Kidney (tissue), 13 donors: ENCODE measurements at regions not wholly inside any gene's neighbourhood (a gene's known extent, or its start where the extent isn't known, plus 50 kb on each side); places are given as distances from the start of the nearest gene placed in this dataset.

ENCODE experiments used
- DNase-seq, 5 donors: peaks; one replicate each; pipeline ENCODE4 v3.0.0-alpha.2; 2013 to 2020
- FAIRE-seq: peaks from 2 replicates; lab custom pipeline; 2012; peaks lifted over from hg19 to GRCh38; lab: Jason Lieb, UNC
- H3K27ac ChIP-seq, 2 donors: one replicate each; pipeline ENCODE4 v1.7.0; 2013; ENCODE audit warnings: low read depth in 2 of 2, low read length in 2 of 2, inconsistent platforms in 1 of 2
- H3K27me3 ChIP-seq: one replicate; pipeline ENCODE4 v1.7.1; 2013; ENCODE audit warnings: low read length, inconsistent platforms; ENCODE audit not compliant: control insufficient read depth, insufficient read depth
- H3K36me3 ChIP-seq, 3 donors: one replicate each; pipeline versions ENCODE4 v1.7.0 to v1.7.1; 2013; ENCODE audit warnings: low read length in 3 of 3, control low read depth in 1 of 3, inconsistent platforms in 1 of 3; ENCODE audit not compliant: insufficient read depth in 3 of 3, control insufficient read depth in 2 of 3
- H3K4me1 ChIP-seq, 3 donors: one replicate each; pipeline versions ENCODE4 v1.7.0 to v1.7.1; 2013; ENCODE audit warnings: low read length in 3 of 3, inconsistent platforms in 1 of 3, low read depth in 1 of 3; ENCODE audit not compliant: control insufficient read depth in 2 of 3, insufficient read depth in 2 of 3
- H3K4me3 ChIP-seq, 3 donors: one replicate each; pipeline versions ENCODE4 v1.7.0 to v1.8.1; 2013; ENCODE audit warnings: low read length in 3 of 3, control low read depth in 1 of 3, inconsistent platforms in 1 of 3
- H3K9ac ChIP-seq, 3 donors: one replicate each; pipeline versions ENCODE4 v1.7.0 to v1.7.1; 2013; ENCODE audit warnings: low read length in 3 of 3, control low read depth in 1 of 3, inconsistent platforms in 1 of 3
- H3K9me3 ChIP-seq, 3 donors: one replicate each; pipeline versions ENCODE4 v1.7.0 to v1.7.1; 2013; ENCODE audit warnings: low read length in 3 of 3, control low read depth in 1 of 3, inconsistent platforms in 1 of 3; ENCODE audit not compliant: control insufficient read depth in 2 of 3, insufficient read depth in 1 of 3
- intact Hi-C: fragments of 100-400 bp; cut with DNase I; formaldehyde crosslinking; loops from one replicate; pipeline ENCODE4 v1.11.1; 2022
- TF ChIP-seq, protein P1 (sequence below): IDR thresholded peaks from 3 replicates; pipeline ENCODE4 v1.5.1; 2012; ENCODE audit warnings: mild to moderate bottlenecking, moderate library complexity, borderline replicate concordance; ENCODE audit not compliant: insufficient read depth; ENCODE audit errors: extremely low read depth
- donor health status: control.
- donor health status: control.
- donor health status: control.
- donor health status: control.
- donor health status: control.
- donor health status: DM: yes; HTN: yes; CAD: no.
- donor health status: Normal renal cell carcinoma (clear cell type).

GRCh38 chr2:216792222-216793021, 67.4 kb downstream of the TNP1 start:
- H3K9me3 ChIP-seq: no peaks in the 10 kb centered on the region
- H3K36me3 ChIP-seq: no peaks in the 10 kb centered on the region
- FAIRE-seq (no peak), DNase-seq (peak; percentile 44 to 91 (median 46))
- no peak overlapping the region for H3K4me3 ChIP-seq
- no peak overlapping the region for H3K27ac ChIP-seq
- TF ChIP-seq, protein P1, sequence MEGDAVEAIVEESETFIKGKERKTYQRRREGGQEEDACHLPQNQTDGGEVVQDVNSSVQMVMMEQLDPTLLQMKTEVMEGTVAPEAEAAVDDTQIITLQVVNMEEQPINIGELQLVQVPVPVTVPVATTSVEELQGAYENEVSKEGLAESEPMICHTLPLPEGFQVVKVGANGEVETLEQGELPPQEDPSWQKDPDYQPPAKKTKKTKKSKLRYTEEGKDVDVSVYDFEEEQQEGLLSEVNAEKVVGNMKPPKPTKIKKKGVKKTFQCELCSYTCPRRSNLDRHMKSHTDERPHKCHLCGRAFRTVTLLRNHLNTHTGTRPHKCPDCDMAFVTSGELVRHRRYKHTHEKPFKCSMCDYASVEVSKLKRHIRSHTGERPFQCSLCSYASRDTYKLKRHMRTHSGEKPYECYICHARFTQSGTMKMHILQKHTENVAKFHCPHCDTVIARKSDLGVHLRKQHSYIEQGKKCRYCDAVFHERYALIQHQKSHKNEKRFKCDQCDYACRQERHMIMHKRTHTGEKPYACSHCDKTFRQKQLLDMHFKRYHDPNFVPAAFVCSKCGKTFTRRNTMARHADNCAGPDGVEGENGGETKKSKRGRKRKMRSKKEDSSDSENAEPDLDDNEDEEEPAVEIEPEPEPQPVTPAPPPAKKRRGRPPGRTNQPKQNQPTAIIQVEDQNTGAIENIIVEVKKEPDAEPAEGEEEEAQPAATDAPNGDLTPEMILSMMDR: no peak
- no peak overlapping the region for H3K9ac ChIP-seq
- intact Hi-C loops: no loop called here
- no peaks in the 10 kb centered on the region for H3K4me1 ChIP-seq
- no peaks in the 10 kb centered on the region for H3K27me3 ChIP-seq

DNA sequence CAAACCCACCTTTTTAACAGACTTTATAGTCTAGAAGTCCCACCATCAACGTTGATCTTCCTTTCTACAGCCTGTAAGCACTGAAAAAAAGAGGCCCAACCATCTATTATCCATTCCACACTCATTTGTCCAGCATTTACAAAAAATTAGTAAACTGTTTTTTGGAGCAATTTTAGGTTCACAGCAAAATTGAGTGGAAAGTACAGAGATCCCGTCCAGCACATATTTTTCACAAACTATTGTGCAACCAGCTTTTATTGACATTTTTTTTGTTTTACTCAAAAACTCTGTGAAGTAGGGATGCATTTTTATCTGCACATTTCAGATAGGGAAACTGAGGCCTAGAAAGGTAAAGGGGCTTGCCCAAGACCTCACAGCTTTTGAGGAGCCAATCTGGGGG, 68.6 kb downstream of the TNP1 start:
- DNase-seq (no peak), FAIRE-seq (no peak)
- Histone ChIP-seq H3K27ac (no peak overlapping the region), H3K36me3 (no peaks in the 10 kb centered on the region), H3K9ac (no peak overlapping the region), H3K27me3 (no peaks in the 10 kb centered on the region), H3K9me3 (no peaks in the 10 kb centered on the region), H3K4me3 (no peak overlapping the region), H3K4me1 (no peaks in the 10 kb centered on the region)
- TF ChIP-seq, protein P1: no peak
- intact Hi-C loops: no loop called here

DNA sequence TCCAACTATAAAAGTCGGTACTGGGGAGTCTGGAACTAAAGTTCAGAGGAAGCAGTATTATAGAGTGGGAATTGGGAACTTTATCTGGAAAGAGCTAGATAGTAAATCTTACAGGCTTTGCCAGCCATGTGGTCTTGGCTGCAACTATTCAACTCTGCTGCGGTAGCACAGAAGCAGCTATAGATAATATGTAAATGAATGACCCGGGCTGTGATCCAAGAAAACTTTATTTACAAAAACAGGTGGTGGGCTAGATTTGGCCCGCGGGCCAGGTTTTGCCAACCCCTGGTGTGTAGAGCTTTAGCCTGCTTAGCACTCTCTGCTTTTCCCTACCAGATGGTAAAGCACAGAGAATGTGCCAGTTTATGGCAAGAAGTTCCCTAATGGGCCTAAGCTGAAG, 70.8 kb downstream of the TNP1 start:
- intact Hi-C loops: no loop called here
- TF ChIP-seq, protein P1: no peak
- Histone ChIP-seq H3K27ac (no peak overlapping the region), H3K9me3 (no peaks in the 10 kb centered on the region), H3K4me1 (no peaks in the 10 kb centered on the region), H3K9ac (no peak overlapping the region), H3K27me3 (no peaks in the 10 kb centered on the region), H3K4me3 (no peak overlapping the region), H3K36me3 (no peaks in the 10 kb centered on the region)
- DNase-seq (no peak), FAIRE-seq (no peak)
